ENCODE measurements at regions not wholly inside any gene's neighbourhood (a gene's known extent, or its start where the extent isn't known, plus 50 kb on each side); places are given as distances from the start of the nearest gene placed in this dataset.

- no peak for DNase-seq (ENCODE audit: low spot score)
Observed at GRCh38 chr18:42401131-42401673, 446.2 kb downstream of the PIK3C3 start.

- DNase-seq (ENCODE audit: low spot score), result no peak
Observed at GRCh38 chr18:42404151-42404550, 449.1 kb downstream of the PIK3C3 start.

GRCh38 chr18:42409005-42409404, 454.0 kb downstream of the PIK3C3 start:
- DNase-seq (ENCODE audit: low spot score), result no peak

GRCh38 chr18:42412281-42412680, 457.2 kb downstream of the PIK3C3 start:
- DNase-seq (ENCODE audit: low spot score), result no peak

GRCh38 chr18:42412896-42413295, 457.9 kb downstream of the PIK3C3 start:
- DNase-seq (ENCODE audit: low spot score), result no peak

GRCh38 chr18:42413870-42414269, 458.8 kb downstream of the PIK3C3 start:
- DNase-seq (ENCODE audit: low spot score), result no peak

GRCh38 chr18:42414756-42415454, 459.9 kb downstream of the PIK3C3 start:
- DNase-seq (ENCODE audit: low spot score), result no peak

GRCh38 chr18:42417189-42417588, 462.2 kb downstream of the PIK3C3 start:
- no peak for DNase-seq (ENCODE audit: low spot score)

GRCh38 chr18:42418121-42418520, 463.1 kb downstream of the PIK3C3 start:
- DNase-seq (ENCODE audit: low spot score), result no peak

- DNase-seq (ENCODE audit: low spot score), result no peak
Observed at GRCh38 chr18:42425025-42425424, 470.0 kb downstream of the PIK3C3 start.

- DNase-seq (ENCODE audit: low spot score), result no peak
Observed at GRCh38 chr18:42426496-42427015, 471.5 kb downstream of the PIK3C3 start.

GRCh38 chr18:42429196-42429595, 474.2 kb downstream of the PIK3C3 start:
- no peak for DNase-seq (ENCODE audit: low spot score)

- no peak for DNase-seq (ENCODE audit: low spot score)
Observed at GRCh38 chr18:42436222-42436765, 481.3 kb downstream of the PIK3C3 start.

GRCh38 chr18:42437001-42437400, 482.0 kb downstream of the PIK3C3 start:
- no peak for DNase-seq (ENCODE audit: low spot score)

GRCh38 chr18:42437646-42438045, 482.6 kb downstream of the PIK3C3 start:
- no peak for DNase-seq (ENCODE audit: low spot score)

- DNase-seq (ENCODE audit: low spot score), result no peak
Observed at GRCh38 chr18:42442656-42443055, 487.6 kb downstream of the PIK3C3 start.

- no peak for DNase-seq (ENCODE audit: low spot score)
Observed at GRCh38 chr18:42444349-42444748, 489.3 kb downstream of the PIK3C3 start.

- DNase-seq (ENCODE audit: low spot score), result no peak
Observed at GRCh38 chr18:42445359-42445758, 490.3 kb downstream of the PIK3C3 start.

GRCh38 chr18:42446195-42446594, 491.2 kb downstream of the PIK3C3 start:
- DNase-seq (ENCODE audit: low spot score), result peak; percentile 9

GRCh38 chr18:42447688-42448087, 492.7 kb downstream of the PIK3C3 start:
- no peak for DNase-seq (ENCODE audit: low spot score)

- DNase-seq (ENCODE audit: low spot score), result no peak
Observed at GRCh38 chr18:42458226-42458625, 503.2 kb downstream of the PIK3C3 start.

GRCh38 chr18:42459873-42460272, 504.8 kb downstream of the PIK3C3 start:
- no peak for DNase-seq (ENCODE audit: low spot score)

GRCh38 chr18:42471885-42472284, 516.9 kb downstream of the PIK3C3 start:
- no peak for DNase-seq (ENCODE audit: low spot score)

- no peak for DNase-seq (ENCODE audit: low spot score)
Observed at GRCh38 chr18:42473611-42474010, 518.6 kb downstream of the PIK3C3 start.
